Upper lobe of left lung (tissue), 4 donors: ENCODE measurements at regions not wholly inside any gene's neighbourhood (a gene's known extent, or its start where the extent isn't known, plus 50 kb on each side); places are given as distances from the start of the nearest gene placed in this dataset.

Experiments
- EP300 ChIP-seq, 4 donors: sonication (generic); formaldehyde crosslinking; IDR thresholded peaks; one replicate each; pipeline ENCODE4 v1.5.1; 2017; ENCODE audit warnings: antibody characterized with exemption in 4 of 4, control low read depth in 2 of 4
- POLR2AphosphoS5 ChIP-seq, 2 donors: sonication (generic); formaldehyde crosslinking; IDR thresholded peaks; one replicate each; pipeline ENCODE4 v1.5.1; 2017; ENCODE audit warnings: antibody characterized with exemption in 2 of 2

- no peak for TF ChIP-seq POLR2AphosphoS5 (IDR thresholded peaks at IDR 0.05)
- TF ChIP-seq EP300 (IDR thresholded peaks at IDR 0.05): no peak
Measured at GRCh38 chr18:43547456-43547855, 270.2 kb upstream of the SYT4 start.
